ENCODE measurements at regions not wholly inside any gene's neighbourhood (a gene's known extent, or its start where the extent isn't known, plus 50 kb on each side); places are given as distances from the start of the nearest gene placed in this dataset.
"Not testable (repeated sequence)": the region's sequence is repeated elsewhere in the genome, so short reads cannot be mapped to it uniquely, and the experiment has no call there.

DNA sequence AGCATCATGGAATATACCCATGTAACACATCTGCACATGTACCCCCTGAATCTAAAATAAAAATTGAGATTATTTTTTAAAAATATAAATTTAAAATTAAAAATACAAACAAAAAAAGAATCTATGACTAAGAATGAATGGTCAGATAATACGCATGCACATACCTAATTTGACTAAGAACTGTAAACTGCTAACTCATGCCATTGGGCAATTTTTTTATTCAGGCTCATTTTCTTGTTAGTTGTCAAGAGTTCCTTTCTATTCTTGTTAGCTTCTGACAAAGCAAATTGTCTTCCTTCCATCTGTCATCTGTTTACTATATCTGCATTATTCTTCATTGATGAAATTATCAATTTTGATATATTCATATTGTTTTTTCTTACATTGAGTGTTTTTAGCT lies 69.5 kb upstream of the HAND1 start:
- no peak for DNase-seq (ENCODE audit: low read depth in 2 of 2)

DNA sequence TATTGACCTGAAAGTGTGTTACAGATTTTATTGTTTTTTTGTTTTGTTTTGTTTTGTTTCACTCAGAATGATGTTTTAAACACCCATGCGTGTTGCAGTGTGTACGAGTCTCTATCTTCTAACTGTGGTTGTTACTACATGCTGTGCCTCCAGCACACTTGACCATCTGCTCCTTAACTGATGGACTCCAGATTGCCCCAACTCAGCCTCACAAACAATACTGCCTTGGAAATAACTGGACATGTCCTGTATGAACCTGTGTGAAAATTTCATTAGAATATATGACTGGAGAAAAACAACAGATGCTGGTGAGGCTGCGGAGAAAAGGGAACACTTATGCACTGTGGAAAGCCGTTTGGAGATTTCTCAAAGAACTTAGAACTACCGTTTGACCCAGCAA lies 68.7 kb upstream of the HAND1 start:
- DNase-seq (ENCODE audit: low read depth in 2 of 2): no peak

DNA sequence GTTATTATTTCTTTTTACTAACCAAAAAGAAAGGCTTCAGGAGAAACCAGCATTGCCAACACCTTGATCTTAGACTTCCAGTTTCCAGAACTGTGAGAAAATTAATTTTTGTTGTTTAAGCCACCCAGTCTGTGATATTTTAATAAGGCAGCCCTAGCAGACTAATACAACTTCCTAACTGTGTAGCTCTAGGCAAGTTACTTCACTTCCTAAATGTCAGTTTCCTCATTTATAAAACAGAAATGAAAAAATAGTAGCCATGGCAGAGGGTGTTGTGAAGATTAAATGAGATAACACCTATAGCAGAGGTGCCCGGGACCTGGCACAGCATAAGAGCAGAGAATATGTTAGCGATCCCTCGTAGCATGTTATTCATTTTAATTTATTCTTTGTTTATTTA lies 66.6 kb upstream of the HAND1 start:
- DNase-seq (ENCODE audit: low read depth in 2 of 2): no peak

DNA sequence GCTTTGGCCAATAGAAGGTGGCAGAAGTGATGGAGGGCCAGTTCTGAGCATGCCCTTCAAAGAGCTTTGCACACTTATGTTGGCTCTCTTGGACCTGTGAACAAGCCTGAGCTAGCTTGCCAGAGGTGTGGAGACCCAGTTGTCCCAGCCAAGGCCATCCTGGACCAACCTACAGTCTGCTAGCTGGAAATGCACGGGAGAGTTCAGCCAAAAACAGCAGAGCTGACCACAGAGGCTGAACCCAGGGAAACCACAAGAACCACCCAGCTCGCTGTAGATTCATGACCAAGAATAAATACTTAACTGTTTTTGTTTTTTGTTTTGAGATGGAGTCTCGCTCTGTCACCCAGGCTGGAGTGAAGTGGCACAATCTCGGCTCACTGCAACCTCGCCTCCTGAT lies 65.4 kb upstream of the HAND1 start:
- no peak for DNase-seq (ENCODE audit: low read depth in 2 of 2)

DNA sequence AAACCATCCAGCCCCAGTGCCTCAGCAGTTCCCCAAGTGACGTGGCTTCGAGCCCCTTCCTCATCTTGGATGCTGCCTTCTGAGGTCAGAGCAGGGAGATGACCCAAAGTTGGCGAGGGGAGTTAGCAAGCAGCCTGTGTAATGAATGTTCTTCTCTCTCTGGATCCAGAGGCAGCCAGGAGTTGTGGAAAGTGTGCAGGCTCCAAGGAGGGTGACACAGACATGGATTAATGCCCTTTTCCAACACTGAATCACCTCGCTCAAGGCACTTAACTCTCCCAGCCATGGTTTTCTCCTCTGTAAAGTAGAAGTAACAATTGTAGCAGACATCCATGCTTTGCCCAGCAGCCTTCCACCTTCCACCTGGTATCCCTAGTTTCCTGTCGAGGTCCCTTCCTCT lies 64.6 kb upstream of the HAND1 start:
- no peak for DNase-seq (ENCODE audit: low read depth in 2 of 2)

DNA sequence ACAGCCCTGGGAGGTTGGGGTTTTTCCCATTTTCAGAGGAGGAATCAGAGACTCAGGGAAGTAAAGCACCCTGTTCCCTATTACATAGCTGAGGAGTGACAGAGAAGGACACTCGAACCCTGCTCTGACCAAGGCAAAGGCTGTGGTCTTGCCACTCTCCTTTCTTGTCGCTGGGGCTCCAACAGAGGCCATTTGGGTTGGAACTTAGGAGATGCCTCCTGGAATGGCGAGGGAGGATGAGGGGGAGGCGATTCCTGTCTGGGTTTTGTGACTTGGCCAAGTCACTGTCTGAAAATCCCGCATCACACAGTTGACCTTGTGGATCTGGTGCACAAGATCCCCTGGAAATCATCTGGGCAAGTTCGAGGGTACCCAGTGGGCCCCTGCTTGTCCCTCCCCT lies 64.0 kb upstream of the HAND1 start:
- DNase-seq (ENCODE audit: low read depth in 2 of 2): no peak

DNA sequence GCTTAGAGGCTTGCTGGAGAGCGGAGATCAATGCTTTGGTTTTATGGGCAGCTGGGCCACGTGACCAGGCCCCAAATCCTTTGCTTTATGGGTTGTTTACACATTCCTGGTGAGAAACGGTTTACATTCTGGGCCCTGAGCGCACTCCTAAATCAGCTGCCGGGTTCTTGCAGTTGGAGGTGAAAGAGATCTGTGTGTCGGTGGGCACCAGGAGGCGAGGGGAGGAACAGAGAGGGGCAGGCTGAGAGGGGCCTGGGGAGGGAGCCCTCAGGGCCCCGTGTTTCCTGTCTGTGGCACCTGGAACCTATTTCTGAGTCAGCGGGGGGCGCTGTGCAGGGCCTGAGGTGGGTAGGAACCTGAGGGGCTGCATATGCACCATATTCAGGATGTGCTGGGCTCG lies 63.5 kb upstream of the HAND1 start:
- no peak for DNase-seq (ENCODE audit: low read depth in 2 of 2)

DNA sequence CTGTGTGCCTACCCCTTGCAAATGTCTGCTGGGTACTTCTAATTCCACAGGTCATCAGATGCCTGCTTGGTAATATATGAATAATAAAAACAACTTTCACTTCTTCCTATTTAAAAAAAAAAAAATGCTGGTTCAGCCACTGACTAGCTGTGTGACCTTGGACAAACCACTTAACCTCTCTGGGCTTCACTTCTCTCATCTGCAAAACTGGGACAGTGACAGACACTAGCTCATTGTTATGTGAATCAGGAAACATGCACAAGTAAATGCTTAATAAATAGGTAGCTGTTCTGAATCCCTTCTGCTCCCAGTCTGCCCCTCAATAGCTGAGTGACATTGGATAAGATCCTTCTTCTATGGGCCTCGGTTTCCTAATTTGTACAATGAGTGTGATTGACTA lies 62.6 kb upstream of the HAND1 start:
- DNase-seq (ENCODE audit: low read depth in 2 of 2): no peak

DNA sequence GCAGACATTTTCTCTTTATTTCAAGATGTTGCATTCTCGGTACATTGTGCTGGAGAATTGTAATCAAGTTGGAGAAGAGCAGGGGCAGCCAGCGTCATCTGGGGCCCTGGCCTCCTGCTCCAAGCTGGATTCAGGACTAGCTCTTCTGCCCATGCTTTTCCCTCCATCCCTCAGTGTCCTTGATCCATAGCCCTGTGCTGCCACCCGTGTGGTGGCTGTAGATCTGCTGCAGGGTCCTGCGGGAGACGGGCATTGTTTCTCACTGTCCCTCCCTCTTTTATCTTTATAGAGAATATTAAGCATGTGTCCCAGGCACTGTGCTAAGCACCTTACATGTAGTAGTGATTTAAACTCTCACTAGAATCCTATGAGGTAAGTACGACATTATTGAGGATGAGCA lies 60.5 kb upstream of the HAND1 start:
- no peak for DNase-seq (ENCODE audit: low read depth in 2 of 2)

DNA sequence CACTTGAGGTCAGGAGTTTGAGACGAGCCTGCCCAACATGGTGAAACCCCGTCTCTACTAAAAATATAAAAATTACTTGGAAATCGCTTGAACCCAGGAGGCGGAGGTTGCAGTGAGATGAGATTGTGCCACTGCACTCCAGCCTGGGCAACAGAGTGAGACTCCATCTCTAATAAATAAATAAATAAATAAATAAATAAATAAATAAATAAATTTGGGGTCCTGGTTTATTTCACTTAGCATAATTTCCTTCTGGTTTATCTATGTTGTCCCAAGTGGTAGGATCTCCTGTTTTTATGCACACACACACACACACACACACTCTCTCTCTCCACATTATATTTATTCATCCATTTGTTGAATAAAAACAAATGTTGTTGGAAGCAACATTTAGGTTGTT lies 58.4 kb upstream of the HAND1 start:
- DNase-seq (ENCODE audit: low read depth in 2 of 2): not testable (repeated sequence)

DNA sequence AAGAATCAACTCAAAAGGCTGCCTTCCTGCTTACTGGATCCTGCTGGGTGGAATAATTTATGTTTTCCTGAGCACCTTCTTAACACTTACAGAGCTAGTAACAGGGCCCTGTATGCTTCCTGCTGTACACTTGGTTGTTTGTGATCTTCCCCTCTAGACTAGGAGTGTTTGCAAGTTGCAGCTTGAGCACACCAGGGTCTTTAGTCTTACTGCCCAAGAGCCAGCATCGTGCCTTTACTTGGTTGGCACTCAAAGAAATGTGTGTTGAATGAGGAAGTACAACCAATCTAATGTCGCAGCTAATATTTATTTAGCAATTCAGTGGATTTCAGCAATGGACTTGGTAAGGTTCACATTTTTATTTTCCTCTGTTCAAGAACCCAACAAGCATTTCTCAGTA lies 57.5 kb upstream of the HAND1 start:
- no peak for DNase-seq (ENCODE audit: low read depth in 2 of 2)

DNA sequence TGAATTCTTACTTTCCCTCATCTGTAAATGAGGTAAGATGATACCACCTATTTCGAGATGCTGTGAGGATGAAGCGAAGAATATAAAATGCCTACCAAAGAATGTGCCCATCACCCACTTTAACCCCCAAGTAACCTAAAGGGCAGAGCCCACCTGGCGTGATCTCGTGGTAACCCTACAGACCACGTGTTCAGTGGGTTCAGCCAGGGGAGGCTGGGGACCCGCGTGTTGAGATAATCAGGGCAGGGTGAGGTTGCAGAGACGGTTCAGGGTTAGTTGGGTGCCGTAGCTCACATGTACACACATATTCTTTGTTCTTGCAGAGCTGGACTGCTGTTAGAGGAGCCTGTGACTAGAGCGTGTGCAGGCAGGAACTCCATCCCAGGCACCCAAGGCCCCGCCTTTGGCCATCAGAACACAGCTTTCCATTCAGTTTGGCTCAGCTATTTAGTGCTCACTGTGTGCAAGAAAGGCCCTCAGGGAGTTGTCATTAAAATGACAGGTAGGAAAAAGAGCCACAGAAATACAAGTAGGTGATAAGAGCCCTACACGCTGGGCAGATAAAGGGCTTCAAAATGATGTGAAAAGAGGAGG lies 56.5 kb upstream of the HAND1 start:
- no peak for DNase-seq (ENCODE audit: low read depth in 2 of 2)

DNA sequence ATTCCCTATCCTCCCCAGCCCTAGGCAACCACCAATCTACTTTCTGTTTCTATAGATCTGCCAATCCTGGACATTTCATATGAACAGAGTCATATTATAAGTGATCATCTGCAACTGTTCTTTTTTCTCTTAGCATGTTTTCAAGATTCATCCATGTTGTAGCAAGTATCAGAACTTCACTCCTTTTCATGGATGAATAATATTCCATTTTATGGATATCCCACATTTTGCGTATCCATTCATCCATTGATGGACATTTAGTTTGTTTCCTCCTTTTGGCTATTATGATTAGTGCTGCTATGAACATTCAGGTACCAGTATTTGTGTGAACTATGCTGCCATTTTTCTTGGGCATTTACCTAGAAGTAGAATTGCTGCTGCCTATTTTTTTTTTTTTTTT lies 51.3 kb upstream of the HAND1 start:
- DNase-seq (ENCODE audit: low read depth in 2 of 2): no peak

DNA sequence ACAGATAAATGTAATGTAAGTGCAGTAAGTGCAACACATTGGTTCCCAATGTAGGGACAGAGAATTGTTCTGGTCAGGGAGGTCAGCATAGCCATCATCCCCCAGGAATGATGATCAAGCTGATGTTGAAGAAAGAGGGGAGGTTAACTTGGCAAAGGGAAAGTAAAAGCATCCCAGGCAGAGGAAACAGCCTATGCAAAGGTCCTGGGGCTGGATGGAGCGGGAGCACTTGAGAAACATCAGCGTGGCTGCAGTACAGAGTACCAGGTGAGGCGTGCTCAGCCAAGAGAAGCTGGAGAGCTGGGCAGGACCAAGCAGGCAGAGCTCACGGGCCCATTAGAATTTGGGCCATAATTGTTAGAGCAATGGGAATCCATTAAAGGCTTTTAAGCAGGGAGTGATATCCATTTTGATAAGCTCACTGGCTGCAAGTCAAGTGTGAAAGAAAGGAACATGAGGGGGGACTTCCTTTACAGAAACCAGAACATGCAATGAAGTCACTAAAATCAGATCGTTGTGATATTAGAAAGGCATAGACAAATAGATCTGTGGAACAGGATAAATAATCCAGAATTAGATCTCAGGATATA lies 50.1 kb upstream of the HAND1 start:
- no peak for DNase-seq (ENCODE audit: low read depth in 2 of 2)
